AG09309 (cell line): ENCODE measurements at regions not wholly inside any gene's neighbourhood (a gene's known extent, or its start where the extent isn't known, plus 50 kb on each side); places are given as distances from the start of the nearest gene placed in this dataset.
"Not testable (repeated sequence)": the region's sequence is repeated elsewhere in the genome, so short reads cannot be mapped to it uniquely, and the experiment has no call there.

Source experiments
- DNase-seq: peaks from one replicate; pipeline ENCODE4 v3.0.0-alpha.2; 2010; ENCODE audit warnings: low read depth
- H3K4me3 ChIP-seq: 2 replicates; pipeline ENCODE4 v1.5.1; 2011; ENCODE audit warnings: mild to moderate bottlenecking, low read depth, low read length, moderate library complexity; ENCODE audit not compliant: control insufficient read depth
- CTCF ChIP-seq: IDR thresholded peaks from 2 replicates; pipeline ENCODE4 v1.5.1; 2011; ENCODE audit warnings: mild to moderate bottlenecking, low read depth, low read length, inconsistent platforms; ENCODE audit not compliant: insufficient read depth, control insufficient read depth; ENCODE audit errors: missing control alignments

- no peak for DNase-seq
- H3K4me3 ChIP-seq, result no peak overlapping the region
- no peak for TF ChIP-seq CTCF
These were observed 192.5 kb downstream of the GOLGA6L6 start for GRCh38 chr15:20348900-20349773.

GRCh38 chr15:20348291-20348899, 193.2 kb downstream of the GOLGA6L6 start:
- no peak for DNase-seq
- H3K4me3 ChIP-seq, result no peak overlapping the region
- no peak for TF ChIP-seq CTCF

GRCh38 chr15:20346082-20346805, 195.4 kb downstream of the GOLGA6L6 start:
- H3K4me3 ChIP-seq, result no peak overlapping the region
- TF ChIP-seq CTCF, result no peak
- DNase-seq, result no peak

GRCh38 chr15:20345401-20345958, 196.1 kb downstream of the GOLGA6L6 start:
- TF ChIP-seq CTCF, result no peak
- DNase-seq, result no peak
- no peak overlapping the region for H3K4me3 ChIP-seq

- no peak for TF ChIP-seq CTCF
- no peak for DNase-seq
- no peak overlapping the region for H3K4me3 ChIP-seq
These were observed 196.8 kb downstream of the GOLGA6L6 start for GRCh38 chr15:20344601-20345400.

GRCh38 chr15:20343395-20344211, 198.0 kb downstream of the GOLGA6L6 start:
- H3K4me3 ChIP-seq, DNase-seq: not testable (repeated sequence)

GRCh38 chr15:20342601-20343394, 198.8 kb downstream of the GOLGA6L6 start:
- H3K4me3 ChIP-seq, DNase-seq: not testable (repeated sequence)
